Activated CD4-positive, alpha-beta T cell treated with anti-CD3 and anti-CD28 coated beads, Interleukin-2, amount 50 U/mL, for 16 hours (primary cell): ENCODE measurements at regions not wholly inside any gene's neighbourhood (a gene's known extent, or its start where the extent isn't known, plus 50 kb on each side); places are given as distances from the start of the nearest gene placed in this dataset.

Source experiments
- DNase-seq: peaks from one replicate; pipeline ENCODE4 v3.0.0-alpha.2; 2020

DNA sequence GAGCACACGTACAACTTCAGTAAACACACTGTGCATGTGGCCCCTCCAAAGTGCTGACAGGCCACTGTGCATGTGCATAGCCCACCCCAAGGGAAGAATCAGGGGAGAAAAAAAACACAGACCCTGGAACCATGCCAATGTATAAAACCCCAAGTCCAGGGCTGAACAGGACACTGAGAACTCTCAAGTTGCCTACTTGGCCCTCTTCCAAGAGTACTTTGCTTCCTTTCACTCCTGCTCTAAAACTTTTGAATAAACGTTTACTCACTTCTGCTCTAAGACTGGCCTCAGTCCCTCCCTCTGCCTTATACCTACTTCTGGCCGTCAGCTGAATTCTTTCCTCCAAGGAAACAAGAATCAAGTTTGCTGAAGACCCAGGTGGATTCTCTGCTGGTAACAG, 77.7 kb upstream of the NFIB start:
- no peak for DNase-seq

DNA sequence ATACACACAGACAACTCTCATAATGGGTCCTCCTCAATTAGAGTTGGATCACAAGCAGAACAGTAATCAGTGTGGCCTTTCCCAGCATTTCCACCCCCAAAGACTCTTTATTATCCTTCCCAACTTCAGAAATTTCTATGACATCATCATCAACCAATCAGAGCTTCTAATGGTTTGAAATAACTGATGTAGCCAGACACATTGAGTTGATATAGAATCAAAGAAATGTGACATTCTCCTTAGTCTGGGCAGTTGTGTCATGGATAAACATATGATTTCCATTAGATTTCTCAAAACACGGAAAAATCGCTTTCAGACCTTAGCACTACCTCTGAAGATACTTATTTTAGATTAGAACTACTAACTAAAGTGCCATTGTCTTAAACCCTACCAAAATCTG, 75.7 kb upstream of the NFIB start:
- no peak for DNase-seq

DNA sequence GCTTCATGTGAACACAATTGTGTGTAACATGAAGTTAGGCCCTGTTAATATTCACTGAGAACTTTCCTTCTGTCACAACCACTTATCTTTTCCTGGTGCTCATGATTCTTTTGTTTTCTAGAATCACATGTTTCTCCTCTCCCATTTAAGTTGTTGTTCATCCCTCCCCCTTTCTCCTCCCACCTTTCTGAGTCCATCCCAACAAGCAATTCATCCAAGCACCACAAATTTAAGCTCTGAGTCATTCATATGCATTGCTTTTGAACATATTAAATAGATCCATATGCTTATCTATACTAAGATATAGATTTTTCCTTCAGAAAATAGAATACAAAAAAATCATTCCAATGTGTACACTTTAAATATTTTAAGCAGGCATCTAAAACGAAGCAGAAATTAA, 75.2 kb upstream of the NFIB start:
- no peak for DNase-seq

DNA sequence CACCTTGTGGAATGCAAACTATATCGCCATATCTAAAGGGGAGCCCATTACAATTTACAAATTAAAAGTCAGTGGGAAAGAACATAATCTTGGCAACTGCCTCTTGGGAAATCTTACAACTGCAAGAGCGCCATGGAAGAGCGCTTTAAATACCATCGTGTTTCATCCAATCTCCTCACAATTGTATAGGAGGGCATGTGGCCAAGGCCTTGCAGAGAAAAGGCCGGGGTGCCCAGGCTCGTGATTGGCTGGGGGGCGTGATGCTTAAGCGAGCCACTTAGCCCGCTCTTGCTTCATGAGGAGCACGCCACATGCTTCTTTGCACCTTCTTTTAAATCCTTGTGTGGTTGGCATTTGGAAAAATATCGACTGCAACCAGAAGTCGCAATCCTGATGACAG, 69.8 kb upstream of the NFIB start:
- DNase-seq: no peak

DNA sequence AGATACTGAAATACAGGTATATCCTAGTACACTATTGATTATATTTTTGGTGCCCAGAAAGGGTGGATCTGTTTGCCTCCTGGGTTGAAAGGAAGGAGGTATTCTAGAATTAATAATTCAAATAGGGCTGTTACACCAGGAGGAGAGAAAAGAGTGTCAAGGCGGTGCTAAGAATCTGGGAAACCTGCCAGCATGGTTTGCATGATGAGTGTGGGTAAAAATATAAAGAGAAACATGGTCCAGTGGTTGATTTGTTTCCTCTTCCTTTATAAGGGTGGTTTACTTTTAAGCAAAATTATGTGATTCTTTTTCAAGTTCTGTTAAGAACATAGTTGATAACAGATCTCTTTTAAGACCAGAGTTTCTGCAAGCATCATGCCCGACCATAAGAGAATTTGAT, 69.4 kb upstream of the NFIB start:
- no peak for DNase-seq

DNA sequence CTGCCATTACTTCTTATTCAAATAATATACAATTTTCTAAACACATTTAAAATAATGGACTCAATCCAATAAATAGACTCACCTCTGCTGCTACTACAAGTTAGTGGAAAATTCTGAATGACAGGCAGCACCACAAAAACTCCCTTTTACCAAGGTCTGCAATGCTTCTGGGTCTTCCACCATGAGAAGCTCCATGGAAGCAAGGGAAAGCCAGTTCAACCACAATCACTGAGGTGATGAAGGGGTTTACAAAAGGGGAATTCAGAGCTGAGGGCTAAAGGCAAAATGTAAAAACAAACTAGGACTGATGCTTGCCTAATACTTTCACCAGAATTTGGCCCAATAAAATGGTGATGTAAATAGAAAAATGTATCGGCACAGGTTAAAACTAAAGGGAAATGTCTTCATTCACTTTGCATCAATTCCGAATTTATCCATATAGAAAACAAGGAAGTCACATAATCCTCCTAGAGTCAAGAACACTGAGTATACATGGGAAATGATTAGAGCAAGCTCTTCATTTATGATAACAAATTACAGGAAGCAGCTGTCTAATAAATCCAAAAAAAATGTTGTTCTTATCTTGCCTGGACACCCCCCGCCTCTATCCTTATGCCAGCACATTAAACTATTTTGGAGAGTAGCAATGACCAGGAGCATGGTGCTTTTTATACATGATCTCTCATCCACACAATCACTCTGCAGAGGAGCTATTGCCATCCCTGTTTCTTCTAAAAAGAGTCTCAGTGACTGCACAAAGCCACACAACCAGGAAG, 66.3 kb upstream of the NFIB start:
- DNase-seq: no peak

DNA sequence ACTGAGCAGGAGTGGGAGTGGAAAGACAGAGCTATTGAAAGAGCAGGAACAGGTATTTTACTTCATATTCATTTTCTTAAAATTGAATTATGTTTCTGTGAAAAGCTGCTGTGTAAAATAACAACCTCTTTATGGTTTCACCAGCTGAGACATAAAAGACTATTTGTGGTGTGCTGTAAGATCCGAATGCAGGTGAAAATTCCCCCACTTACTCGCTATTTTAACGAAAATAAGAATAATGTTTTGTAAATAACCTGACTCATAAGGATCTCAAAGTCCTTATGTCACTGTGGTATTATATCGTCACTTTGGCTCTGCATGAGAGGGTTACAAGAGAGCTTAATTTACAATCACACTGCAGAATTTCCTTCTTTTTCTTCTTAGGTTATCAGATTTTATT, 65.3 kb upstream of the NFIB start:
- no peak for DNase-seq

DNA sequence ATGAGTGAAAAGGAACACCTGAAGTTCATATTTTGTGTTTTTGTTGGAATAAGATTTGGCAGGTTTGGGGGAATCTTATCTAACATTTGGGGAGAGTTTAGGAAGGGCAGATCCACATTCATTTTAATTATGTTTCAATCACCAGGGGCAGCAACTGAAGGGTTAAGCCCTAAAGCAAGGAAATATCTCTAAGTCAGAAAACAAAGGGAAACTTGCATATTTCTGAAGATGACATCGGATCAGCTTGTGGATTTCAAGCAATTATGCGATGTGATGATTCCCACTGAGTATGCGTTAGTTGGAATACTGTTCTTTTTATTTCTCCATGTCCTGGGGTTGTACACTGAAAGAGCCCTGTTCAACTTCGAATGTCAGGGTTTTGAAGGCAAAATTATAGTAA, 59.8 kb upstream of the NFIB start:
- DNase-seq: no peak

DNA sequence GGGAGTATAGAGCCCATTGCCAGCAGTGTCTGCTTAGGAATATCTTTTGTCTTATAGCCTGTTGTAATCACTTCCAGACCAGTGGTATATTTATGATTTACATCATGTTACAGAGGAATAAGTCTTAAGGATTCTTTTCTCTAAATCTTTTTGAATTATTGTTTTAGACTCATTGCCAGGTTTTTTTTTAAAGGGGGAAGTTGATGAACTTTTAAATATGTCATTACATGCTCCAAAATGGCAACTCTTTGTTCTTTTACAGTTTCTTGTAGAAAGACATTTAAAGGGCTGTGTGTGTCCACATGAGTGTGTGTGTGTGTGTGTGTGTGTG, 59.4 kb upstream of the NFIB start:
- DNase-seq: no peak

DNA sequence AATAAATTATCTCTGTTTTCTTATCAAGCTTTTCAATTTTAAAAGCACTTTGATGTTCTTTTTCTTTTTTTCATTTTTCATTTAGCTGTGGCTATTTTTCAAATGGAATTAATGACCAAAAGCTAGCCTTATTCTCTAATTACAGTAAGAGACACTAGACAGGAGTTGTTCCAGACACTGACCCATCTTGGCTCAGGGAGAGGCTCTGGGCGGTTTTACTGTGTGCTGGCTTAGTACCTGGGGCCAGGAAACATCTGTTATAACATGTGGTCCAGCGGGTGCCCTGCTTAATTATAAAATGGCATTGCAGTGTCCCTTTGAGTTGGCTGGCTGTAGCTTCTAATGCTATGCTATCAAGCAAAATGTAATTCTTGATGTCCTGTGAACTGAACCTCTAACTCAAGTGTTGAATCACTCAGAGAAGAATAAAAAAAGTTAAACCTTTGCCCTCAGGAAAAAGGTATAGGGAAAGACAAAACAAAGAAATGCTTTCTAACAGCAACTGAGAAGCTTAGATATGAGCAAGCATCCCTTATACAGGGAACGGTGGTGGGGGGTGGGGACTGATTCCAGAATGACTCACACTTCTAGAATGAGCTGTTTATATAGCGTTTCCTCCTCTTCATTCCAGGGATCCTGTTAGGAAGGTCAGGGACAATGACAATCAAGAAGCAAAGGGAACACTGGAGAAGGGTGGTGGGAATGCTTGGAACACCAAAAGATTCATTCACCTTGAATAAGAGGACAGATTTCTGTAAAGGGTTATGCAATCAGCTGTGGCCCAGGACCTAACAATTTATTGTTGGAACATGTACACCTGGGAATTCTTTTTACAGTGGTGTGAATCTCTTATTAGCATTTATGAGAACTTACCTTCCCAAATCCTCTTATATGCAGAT, 58.7 kb upstream of the NFIB start:
- no peak for DNase-seq

DNA sequence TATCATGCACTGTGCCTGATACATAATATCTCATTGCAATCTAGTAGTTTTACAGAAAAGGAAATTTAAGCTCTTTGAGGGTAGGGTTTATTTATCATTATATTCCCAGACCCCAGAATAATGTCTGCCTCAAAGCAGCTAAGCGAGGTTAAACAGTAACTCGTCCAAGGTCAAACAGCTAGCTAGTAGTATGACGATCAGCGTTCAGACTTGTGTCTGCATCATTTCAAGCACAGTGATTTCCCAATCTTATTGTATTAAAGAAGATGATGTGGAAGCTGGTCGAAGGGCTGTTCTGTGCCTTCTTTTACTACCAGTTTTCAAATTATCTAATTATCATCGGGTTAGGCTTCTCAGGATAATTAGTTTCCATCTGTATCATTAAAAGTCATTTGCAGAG, 55.1 kb upstream of the NFIB start:
- no peak for DNase-seq

DNA sequence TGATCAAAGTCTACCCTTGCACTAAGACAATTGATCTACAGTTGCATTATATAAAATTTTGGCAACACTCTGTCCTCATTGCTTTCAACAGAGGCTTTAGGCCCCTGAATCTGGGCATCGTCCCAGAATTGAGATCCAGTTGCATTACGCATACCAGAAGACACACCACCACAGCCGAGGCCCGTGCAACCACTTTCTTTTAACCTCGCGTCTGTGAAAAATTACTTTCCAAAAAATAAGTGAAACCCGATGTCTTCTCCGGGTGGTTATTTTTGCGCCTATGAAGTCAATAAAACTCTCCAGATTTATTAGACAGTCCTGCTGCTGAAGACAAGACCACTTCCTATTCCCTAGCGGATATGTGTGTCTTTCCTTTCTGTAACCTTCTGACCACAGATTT, 52.1 kb upstream of the NFIB start:
- no peak for DNase-seq

DNA sequence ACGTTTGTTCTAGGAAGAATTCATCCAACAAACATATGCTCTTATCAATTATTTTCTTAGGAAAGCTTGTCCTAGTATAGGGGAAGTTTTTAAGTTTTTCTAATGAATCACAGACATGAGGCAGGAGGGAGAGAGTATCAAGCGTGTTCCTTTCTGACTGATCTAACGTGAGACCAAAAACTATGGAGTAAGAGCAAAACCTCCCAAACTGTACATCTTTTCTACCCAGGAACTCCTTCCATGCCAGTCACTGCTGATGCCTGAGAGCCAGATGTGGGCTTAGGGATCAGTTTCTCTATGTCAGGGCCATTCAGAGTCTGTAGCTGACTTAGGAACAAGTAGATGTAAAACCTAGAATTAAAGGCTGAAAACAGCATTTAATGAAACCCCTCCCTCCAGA, 51.7 kb upstream of the NFIB start:
- no peak for DNase-seq
